Stimulated activated CD4-positive, alpha-beta T cell treated with anti-CD3 and anti-CD28 coated beads, Interleukin-2, amount 100 ng/mL, for 48 hours (primary cell): ENCODE measurements at regions not wholly inside any gene's neighbourhood (a gene's known extent, or its start where the extent isn't known, plus 50 kb on each side); places are given as distances from the start of the nearest gene placed in this dataset.
A peak's percentile ranks its signal among the peaks of the same experiment; 100 is the strongest.
"Not testable (repeated sequence)": the region's sequence is repeated elsewhere in the genome, so short reads cannot be mapped to it uniquely, and the experiment has no call there.

Experiments used
- DNase-seq, 2 donors: peaks; one replicate each; pipeline ENCODE4 v3.0.0-alpha.2; 2020

- DNase-seq = no peak
Observed at GRCh38 chr6:131430531-131430930, 142.5 kb upstream of the ARG1 start.

DNA sequence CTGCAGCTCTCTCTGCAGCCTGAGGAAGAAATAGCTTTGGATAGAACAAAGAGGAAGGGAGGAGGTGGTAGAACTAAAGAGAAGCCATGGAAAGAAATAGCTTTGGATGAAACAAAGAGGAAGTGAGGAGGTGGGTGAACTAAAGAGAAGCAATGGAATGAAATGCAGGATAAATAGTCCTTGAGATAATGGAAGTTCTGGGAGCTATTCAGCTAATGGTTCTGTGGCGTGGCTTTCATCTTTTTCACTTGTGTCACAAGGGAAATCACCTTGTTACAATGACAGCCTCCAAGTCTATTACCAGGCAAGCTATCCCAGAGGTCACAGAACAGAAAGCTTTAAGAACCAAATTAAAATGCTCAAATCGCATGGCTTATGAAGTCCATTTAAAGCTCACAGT is 141.3 kb upstream of the ARG1 start:
- no peak for DNase-seq

GRCh38 chr6:131433927-131434326 is 139.1 kb upstream of the ARG1 start:
- no peak for DNase-seq

DNA sequence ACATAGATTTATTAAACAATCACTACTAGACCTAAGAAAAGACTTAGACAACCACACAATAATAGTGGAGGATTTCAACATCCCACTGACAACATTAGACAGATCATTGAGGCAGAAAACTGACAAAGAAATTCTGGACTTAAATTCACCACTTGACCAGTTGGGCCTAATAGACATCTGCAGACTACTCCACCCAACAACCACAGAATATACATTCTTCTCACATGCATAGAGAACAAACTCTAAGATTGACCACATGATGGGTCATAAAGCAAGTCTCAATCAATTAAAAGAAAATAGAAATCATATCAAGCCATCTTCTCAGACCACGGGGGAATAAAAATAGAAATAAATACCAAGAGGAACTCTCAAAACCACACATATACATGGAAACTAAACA is 136.7 kb upstream of the ARG1 start:
- no peak for DNase-seq

DNA sequence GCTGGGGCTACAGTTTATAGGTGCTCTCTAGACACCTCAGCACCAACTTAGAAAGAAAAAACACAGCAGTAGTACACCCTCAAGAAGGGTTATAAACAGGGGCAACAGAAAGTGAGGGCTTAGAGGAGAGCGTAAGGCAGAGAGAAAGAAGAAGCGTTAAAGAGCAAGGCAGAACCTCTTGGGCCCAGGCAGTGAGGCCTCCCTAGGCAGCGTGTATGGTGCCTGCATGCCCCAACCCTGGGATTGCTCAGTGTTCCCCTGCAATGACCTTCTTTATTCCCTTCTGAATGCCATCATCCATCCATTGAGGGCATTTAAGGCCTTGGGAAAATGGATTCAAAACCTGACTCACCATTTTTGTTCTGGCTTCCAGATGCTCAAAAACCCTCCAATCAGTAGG is 130.0 kb upstream of the ARG1 start:
- no peak for DNase-seq

GRCh38 chr6:131443514-131443913 is 129.5 kb upstream of the ARG1 start:
- peak in 1 of 2 donors; percentile 24 for DNase-seq

GRCh38 chr6:131445356-131445755 is 127.7 kb upstream of the ARG1 start:
- DNase-seq = not testable (repeated sequence)

DNA sequence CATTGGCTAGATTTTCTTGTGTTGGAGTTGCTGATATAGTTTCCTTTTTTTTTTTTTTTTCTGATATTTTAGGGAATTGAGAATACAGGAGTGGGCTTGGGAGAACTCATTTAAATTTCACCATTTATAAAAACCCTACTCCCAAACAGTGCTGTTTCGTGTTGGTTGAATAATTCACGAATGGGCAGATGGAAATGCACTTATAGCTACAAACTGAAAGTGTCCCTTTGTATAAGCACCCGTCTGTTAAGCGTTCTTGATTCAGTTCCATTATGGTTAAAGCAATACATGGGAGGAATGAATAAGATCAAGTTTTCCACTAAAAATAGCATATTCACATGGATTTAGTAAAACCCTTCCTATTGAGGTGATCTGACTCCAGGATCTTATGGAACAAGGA is 122.2 kb upstream of the ARG1 start:
- DNase-seq = no peak

DNA sequence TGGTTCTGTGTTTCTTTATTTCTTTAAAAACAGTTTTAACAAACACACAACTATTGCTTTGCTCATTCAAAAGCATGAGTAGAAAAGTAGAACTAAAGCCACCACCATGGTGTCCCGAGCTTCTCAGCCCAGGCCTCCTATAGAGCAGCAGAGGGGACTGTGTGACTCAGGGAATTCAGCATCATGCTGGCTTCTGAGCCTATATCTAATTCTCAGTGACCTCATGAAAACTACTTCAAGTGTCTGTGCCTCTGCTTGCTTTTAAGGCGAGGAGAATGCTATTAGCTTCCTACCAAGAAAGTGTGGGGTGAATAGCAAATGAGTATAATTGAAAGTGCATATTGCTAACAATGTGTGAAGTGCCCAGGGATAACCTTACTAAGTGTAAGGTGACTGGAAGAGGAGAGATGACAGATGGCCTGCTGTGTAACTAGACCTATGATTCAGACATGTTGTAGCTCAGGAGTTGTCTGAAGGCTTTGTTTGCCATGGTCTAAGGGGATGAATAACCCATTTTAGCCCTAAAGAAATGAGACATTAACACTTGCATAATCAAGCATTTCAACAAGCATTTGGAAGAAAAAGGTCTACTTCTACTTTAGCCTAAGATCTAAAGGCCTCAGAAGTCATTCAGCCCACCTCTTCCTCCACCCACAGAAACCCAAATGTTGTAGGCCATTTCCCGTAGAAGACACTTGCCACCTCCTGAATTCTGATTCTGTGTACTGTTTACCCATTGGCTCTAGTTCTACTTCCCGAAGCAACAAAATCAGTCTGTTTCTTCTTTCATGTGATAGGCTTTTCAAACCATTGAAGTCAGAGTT is 121.5 kb upstream of the ARG1 start:
- no peak for DNase-seq

GRCh38 chr6:131453803-131454202 is 119.2 kb upstream of the ARG1 start:
- DNase-seq = no peak

DNA sequence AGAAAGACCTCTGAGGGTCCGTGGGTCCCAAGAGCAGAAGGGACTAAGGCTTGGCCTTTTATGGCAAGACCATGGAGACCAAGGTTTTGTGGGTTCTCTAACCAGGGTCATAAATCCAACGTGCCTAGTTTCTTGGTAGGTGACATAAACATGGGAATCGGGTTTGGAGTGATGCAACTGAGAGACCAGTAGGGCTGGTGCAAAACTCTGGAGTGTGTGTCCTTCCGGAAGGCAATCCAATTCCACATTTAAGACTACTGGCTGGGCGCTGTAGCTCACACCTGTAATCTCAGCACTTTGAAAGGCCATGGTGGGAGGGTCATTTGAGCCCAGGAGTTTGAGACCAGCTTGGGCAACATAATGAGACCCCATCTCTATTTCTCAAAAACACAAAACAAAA is 116.5 kb upstream of the ARG1 start:
- DNase-seq = no peak

GRCh38 chr6:131459005-131459404 is 114.0 kb upstream of the ARG1 start:
- no peak for DNase-seq

DNA sequence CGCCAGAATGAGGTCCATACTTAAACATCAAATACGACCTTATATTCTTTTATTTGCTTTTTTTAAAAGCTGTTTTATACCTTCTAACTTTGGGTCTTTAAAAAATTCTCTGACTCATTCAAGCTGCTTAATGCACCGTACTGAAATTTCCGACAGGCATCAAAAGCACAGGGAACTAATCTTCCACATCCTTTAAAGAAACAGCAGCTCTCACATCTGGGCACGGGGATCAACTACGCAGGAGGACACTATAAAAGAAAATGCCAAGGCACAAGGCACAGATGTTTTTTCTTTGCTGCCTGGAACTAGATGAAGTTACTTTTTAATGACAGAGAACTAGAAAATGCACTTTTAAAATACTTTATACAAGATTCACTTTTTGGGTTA is 112.4 kb upstream of the ARG1 start:
- no peak for DNase-seq

DNA sequence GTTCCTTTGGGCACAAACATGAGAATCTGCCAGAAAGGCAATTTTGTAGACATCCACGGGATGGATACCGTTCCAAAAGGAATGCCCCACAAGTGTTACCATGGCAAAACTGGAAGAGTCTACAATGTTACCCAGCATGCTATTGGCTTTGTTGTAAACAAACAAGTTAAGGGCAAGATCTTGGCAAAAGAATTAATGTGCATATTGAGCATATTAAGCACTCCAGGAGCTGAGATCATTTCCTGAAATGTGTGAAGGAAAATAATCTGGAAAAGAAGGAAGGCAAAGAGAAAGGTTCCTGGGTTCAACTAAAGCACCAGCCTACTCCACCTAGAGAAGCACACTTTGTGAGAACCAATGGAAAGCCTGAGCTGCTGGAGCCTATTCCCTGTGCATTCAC is 103.9 kb upstream of the ARG1 start:
- DNase-seq = no peak

GRCh38 chr6:131470534-131470933 is 102.5 kb upstream of the ARG1 start:
- DNase-seq = no peak

DNA sequence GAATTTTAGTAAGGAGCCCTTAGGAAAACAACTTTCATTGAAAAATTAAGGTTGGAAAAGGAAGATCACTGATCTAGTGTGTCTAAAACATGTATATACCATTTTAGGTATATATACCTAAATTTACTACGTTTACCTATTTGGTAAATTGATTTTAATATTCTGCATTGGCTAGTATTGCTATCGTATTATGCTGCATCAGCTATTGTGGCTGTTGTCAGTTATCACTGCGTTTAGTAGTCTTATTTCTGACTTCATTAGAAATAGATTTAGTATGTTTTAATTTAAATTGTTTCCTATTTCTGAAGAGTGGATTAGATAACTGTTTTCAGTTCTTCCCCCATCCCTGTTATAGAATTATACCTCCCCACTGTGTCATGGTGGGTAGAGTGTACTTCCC is 101.7 kb upstream of the ARG1 start:
- DNase-seq = no peak

DNA sequence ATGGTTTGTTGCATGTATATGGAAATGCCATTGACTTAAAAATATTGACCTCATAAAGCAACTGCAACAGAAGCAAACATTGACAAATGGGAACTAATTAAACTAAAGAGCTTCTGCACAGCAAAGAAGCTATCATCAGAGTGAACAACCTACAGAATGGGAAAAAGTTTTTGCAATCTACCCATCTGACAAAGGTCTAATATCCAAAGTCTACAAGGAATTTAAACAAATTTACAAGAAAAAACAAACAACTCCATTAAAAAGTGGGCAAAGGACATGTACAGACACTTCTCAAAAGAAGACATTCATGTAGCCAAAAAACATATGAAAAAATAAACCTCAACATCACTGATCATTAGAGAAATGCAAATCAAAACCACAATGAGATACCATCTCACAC is 99.7 kb upstream of the ARG1 start:
- not testable (repeated sequence) for DNase-seq

DNA sequence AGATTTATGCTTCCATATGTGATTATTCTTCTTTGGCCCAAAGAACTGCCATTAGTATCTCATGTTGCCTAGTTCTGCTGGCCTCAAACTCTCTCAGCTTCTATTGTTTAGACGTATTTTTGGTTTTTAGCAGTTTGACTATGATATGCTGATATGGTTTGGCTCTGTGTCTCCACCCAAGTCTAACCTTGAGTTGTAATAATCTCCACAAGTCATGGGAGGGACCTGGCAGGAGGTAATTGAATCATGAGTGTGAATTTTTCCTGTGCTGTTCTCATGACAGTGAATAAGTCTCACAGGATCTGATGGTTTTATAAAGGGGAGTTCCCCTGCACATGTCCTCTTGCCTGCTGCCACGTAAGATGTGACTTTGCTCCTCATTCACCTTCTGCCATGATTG is 96.7 kb upstream of the ARG1 start:
- no peak for DNase-seq

- not testable (repeated sequence) for DNase-seq
Observed at GRCh38 chr6:131478740-131479211, 94.2 kb upstream of the ARG1 start.

GRCh38 chr6:131486608-131487007 is 86.4 kb upstream of the ARG1 start:
- no peak for DNase-seq

DNA sequence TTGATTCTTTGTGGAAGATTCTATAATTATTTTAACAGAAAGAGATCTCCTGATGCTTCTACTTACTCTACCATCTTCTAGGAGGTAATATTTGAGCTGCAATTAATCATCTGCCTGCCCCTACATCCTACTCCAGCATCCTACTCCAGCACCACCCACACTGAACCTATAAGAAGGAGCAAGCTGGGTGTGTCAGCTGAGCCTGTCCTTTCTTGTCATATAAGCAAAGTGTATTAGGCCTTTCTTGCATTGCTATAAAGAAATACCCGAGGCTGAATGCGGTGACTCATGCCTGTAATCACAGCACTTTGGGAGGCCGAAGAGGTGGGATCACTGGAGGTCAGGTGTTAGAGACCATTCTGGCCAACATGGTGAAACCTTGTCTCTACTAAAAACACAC is 84.2 kb upstream of the ARG1 start:
- no peak for DNase-seq

DNA sequence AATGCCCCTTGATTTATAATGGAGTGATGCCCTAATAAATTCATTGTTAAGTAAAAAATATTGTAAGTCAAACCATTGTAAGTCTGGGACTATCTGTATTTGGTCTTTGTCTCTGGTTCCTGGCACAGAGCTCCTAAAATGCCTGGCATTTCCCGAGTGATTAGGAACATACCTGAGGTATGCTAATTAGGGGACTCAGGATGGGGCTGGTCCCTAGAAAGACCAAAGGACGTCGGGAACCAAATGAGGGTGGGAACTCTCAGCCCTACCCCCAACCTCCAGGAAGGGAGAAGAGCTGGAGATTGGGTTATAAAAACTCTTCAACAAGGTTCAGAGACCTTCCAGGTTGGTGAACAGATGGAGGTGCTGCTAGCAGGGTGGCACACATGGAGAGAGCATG is 82.6 kb upstream of the ARG1 start:
- DNase-seq = no peak

GRCh38 chr6:131492932-131493573 is 80.0 kb upstream of the ARG1 start:
- DNase-seq = no peak

GRCh38 chr6:131504387-131504786 is 68.6 kb upstream of the ARG1 start:
- not testable (repeated sequence) for DNase-seq

DNA sequence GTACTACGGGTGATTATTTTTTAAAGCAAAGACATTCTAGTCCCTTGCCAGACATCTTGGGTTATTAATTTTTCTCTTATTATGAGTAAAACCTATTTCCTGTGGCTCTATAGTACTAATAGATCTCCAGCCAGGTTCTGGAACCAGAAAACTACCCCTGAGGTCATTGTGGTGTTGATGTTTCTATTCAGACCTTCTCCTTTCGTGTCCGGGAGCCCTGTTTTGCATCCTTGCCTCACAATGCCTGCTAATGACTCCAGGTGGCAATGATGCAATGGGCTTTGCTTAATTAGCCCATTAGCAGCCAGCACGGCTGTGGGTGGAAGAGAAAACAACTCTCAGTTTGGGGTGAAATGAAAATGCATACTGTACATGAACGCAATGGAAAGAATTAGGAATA is 62.9 kb upstream of the ARG1 start:
- DNase-seq = no peak
